ENCODE measurements at regions not wholly inside any gene's neighbourhood (a gene's known extent, or its start where the extent isn't known, plus 50 kb on each side); places are given as distances from the start of the nearest gene placed in this dataset.

GRCh38 chr4:85094735-85095134, 128.2 kb upstream of the WDFY3 start:
- TF ChIP-seq CSDC2 (CRISPR knock-in tag; IDR thresholded peaks at IDR 0.05) (no peak), SNAI2 (CRISPR knock-in tag; IDR thresholded peaks at IDR 0.05) (no peak), ISL1 (CRISPR knock-in tag; IDR thresholded peaks at IDR 0.05) (no peak), CSRNP3 (CRISPR knock-in tag; IDR thresholded peaks at IDR 0.05) (no peak), ZNF565 (CRISPR knock-in tag; conservative IDR thresholded peaks at IDR 0.05; ENCODE audit: low read depth) (no peak), ZNF8 (CRISPR knock-in tag; IDR thresholded peaks at IDR 0.05) (no peak), POU6F1 (CRISPR knock-in tag; IDR thresholded peaks at IDR 0.05; ENCODE audit: borderline replicate concordance, low read depth) (no peak)
- no peak for ATAC-seq

GRCh38 chr4:85102606-85103005, 136.1 kb upstream of the WDFY3 start:
- TF ChIP-seq BACH2 (CRISPR knock-in tag; IDR thresholded peaks at IDR 0.05; ENCODE audit: borderline replicate concordance) (no peak), ZFP3 (CRISPR knock-in tag; IDR thresholded peaks at IDR 0.05) (no peak), ZNF70 (CRISPR knock-in tag; IDR thresholded peaks at IDR 0.05) (no peak), TOX (CRISPR knock-in tag; IDR thresholded peaks at IDR 0.05; ENCODE audit: borderline replicate concordance) (no peak), PPARA (CRISPR knock-in tag; IDR thresholded peaks at IDR 0.05; ENCODE audit: borderline replicate concordance) (no peak), ZNF565 (CRISPR knock-in tag; conservative IDR thresholded peaks at IDR 0.05; ENCODE audit: low read depth) (no peak), ISL1 (CRISPR knock-in tag; IDR thresholded peaks at IDR 0.05) (peak; percentile 34; the same call in 1 of the 2 replicates), ZNF8 (CRISPR knock-in tag; IDR thresholded peaks at IDR 0.05) (no peak)

GRCh38 chr4:85106166-85106565, 139.7 kb upstream of the WDFY3 start:
- TF ChIP-seq SNAI2 (CRISPR knock-in tag; IDR thresholded peaks at IDR 0.05) = no peak
- no peak for TF ChIP-seq ZNF70 (CRISPR knock-in tag; IDR thresholded peaks at IDR 0.05)
- no peak for TF ChIP-seq GLIS3 (CRISPR knock-in tag; IDR thresholded peaks at IDR 0.05)
- no peak for TF ChIP-seq TCF4 (CRISPR knock-in tag; IDR thresholded peaks at IDR 0.05; ENCODE audit: borderline replicate concordance)
- no peak for TF ChIP-seq CSDC2 (CRISPR knock-in tag; IDR thresholded peaks at IDR 0.05)
- TF ChIP-seq PPARA (CRISPR knock-in tag; IDR thresholded peaks at IDR 0.05; ENCODE audit: borderline replicate concordance) = no peak
- no peak for TF ChIP-seq POU6F1 (CRISPR knock-in tag; IDR thresholded peaks at IDR 0.05; ENCODE audit: borderline replicate concordance, low read depth)
- no peak for TF ChIP-seq CSRNP3 (CRISPR knock-in tag; IDR thresholded peaks at IDR 0.05)
- no peak for TF ChIP-seq ZFP30 (CRISPR knock-in tag; IDR thresholded peaks at IDR 0.05)
- no peak for TF ChIP-seq TSHZ2 (CRISPR knock-in tag; IDR thresholded peaks at IDR 0.05)
- TF ChIP-seq ZNF565 (CRISPR knock-in tag; conservative IDR thresholded peaks at IDR 0.05; ENCODE audit: low read depth) = no peak
- no peak for TF ChIP-seq RARB (CRISPR knock-in tag; IDR thresholded peaks at IDR 0.05)
- TF ChIP-seq CREB5 (CRISPR knock-in tag; IDR thresholded peaks at IDR 0.05; ENCODE audit: low read depth) = no peak
- TF ChIP-seq ZNF8 (CRISPR knock-in tag; IDR thresholded peaks at IDR 0.05) = no peak
- TF ChIP-seq ISL1 (CRISPR knock-in tag; IDR thresholded peaks at IDR 0.05) = no peak
- TF ChIP-seq BACH2 (CRISPR knock-in tag; IDR thresholded peaks at IDR 0.05; ENCODE audit: borderline replicate concordance) = no peak

More at GRCh38 chr4:85102606-85103005, 136.1 kb upstream of the WDFY3 start:
- ATAC-seq = peak; percentile 54; the same call in 2 of the 3 replicates

More at GRCh38 chr4:85106166-85106565, 139.7 kb upstream of the WDFY3 start:
- ATAC-seq = no peak
